ENCODE measurements at regions not wholly inside any gene's neighbourhood (a gene's known extent, or its start where the extent isn't known, plus 50 kb on each side); places are given as distances from the start of the nearest gene placed in this dataset.

- POLR2A ChIA-PET: interaction anchor here (0.6 kb wide), 1 partner anchor 807 kb away, joined by 4 read pairs; no protein-coding TSS in a partner anchor
- H3K36me3 Mint-ChIP-seq: no peaks in the 10 kb centered on the region
- H3K4me1 Mint-ChIP-seq: no peaks in the 10 kb centered on the region
- DNase-seq (ENCODE audit: low spot score): no peak
- no peak for TF ChIP-seq RORB (CRISPR knock-in tag; IDR thresholded peaks at IDR 0.05)
- TF ChIP-seq ZNF512 (CRISPR knock-in tag; IDR thresholded peaks at IDR 0.05; ENCODE audit: borderline replicate concordance): no peak
- no peak for TF ChIP-seq ZNF671 (CRISPR knock-in tag; IDR thresholded peaks at IDR 0.05)
- TF ChIP-seq, protein P1, sequence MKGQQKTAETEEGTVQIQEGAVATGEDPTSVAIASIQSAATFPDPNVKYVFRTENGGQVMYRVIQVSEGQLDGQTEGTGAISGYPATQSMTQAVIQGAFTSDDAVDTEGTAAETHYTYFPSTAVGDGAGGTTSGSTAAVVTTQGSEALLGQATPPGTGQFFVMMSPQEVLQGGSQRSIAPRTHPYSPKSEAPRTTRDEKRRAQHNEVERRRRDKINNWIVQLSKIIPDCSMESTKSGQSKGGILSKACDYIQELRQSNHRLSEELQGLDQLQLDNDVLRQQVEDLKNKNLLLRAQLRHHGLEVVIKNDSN (CRISPR knock-in tag; IDR thresholded peaks at IDR 0.05): no peak
- no peak for TF ChIP-seq ESRRA (CRISPR knock-in tag; IDR thresholded peaks at IDR 0.05; ENCODE audit: borderline replicate concordance)
- TF ChIP-seq ZNF317 (CRISPR knock-in tag; IDR thresholded peaks at IDR 0.05; ENCODE audit: borderline replicate concordance, low read depth): no peak
- no peak for TF ChIP-seq HMGA2 (CRISPR knock-in tag; IDR thresholded peaks at IDR 0.05)
- no peak for TF ChIP-seq NR3C1 (CRISPR knock-in tag; conservative IDR thresholded peaks at IDR 0.05; ENCODE audit: low read depth)
- no peak for TF ChIP-seq FOXP1 (CRISPR knock-in tag; IDR thresholded peaks at IDR 0.05; ENCODE audit: borderline replicate concordance)
- TF ChIP-seq, protein P2, sequence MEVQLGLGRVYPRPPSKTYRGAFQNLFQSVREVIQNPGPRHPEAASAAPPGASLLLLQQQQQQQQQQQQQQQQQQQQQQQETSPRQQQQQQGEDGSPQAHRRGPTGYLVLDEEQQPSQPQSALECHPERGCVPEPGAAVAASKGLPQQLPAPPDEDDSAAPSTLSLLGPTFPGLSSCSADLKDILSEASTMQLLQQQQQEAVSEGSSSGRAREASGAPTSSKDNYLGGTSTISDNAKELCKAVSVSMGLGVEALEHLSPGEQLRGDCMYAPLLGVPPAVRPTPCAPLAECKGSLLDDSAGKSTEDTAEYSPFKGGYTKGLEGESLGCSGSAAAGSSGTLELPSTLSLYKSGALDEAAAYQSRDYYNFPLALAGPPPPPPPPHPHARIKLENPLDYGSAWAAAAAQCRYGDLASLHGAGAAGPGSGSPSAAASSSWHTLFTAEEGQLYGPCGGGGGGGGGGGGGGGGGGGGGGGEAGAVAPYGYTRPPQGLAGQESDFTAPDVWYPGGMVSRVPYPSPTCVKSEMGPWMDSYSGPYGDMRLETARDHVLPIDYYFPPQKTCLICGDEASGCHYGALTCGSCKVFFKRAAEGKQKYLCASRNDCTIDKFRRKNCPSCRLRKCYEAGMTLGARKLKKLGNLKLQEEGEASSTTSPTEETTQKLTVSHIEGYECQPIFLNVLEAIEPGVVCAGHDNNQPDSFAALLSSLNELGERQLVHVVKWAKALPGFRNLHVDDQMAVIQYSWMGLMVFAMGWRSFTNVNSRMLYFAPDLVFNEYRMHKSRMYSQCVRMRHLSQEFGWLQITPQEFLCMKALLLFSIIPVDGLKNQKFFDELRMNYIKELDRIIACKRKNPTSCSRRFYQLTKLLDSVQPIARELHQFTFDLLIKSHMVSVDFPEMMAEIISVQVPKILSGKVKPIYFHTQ (CRISPR knock-in tag; IDR thresholded peaks at IDR 0.05): no peak
- TF ChIP-seq MYBL2 (CRISPR knock-in tag; IDR thresholded peaks at IDR 0.05): no peak
- TF ChIP-seq PRDM15 (CRISPR knock-in tag; IDR thresholded peaks at IDR 0.05): no peak
- TF ChIP-seq, protein P3, sequence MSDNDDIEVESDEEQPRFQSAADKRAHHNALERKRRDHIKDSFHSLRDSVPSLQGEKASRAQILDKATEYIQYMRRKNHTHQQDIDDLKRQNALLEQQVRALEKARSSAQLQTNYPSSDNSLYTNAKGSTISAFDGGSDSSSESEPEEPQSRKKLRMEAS (CRISPR knock-in tag; IDR thresholded peaks at IDR 0.05): no peak
- TF ChIP-seq, protein P4, sequence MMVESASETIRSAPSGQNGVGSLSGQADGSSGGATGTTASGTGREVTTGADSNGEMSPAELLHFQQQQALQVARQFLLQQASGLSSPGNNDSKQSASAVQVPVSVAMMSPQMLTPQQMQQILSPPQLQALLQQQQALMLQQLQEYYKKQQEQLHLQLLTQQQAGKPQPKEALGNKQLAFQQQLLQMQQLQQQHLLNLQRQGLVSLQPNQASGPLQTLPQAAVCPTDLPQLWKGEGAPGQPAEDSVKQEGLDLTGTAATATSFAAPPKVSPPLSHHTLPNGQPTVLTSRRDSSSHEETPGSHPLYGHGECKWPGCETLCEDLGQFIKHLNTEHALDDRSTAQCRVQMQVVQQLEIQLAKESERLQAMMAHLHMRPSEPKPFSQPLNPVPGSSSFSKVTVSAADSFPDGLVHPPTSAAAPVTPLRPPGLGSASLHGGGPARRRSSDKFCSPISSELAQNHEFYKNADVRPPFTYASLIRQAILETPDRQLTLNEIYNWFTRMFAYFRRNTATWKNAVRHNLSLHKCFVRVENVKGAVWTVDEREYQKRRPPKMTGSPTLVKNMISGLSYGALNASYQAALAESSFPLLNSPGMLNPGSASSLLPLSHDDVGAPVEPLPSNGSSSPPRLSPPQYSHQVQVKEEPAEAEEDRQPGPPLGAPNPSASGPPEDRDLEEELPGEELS (CRISPR knock-in tag; IDR thresholded peaks at IDR 0.05): no peak
- H3K27ac Mint-ChIP-seq: no peak overlapping the region
- H3K4me3 Mint-ChIP-seq: no peak overlapping the region
- H3K9me3 Mint-ChIP-seq: peaks cover 4% of the 10 kb centered on the region; the same call in 1 of the 2 replicates
- no peaks in the 10 kb centered on the region; the same call in 1 of the 2 replicates for H3K27me3 Mint-ChIP-seq (ENCODE audit: low read depth)
- CTCF ChIA-PET: no interaction called here
- no peak for ATAC-seq
Measured at GRCh38 chr9:3150074-3150473, 306.2 kb upstream of the PUM3 start.

Data from WTC11 (cell line).